Left lung (tissue), 4 donors: ENCODE measurements at regions not wholly inside any gene's neighbourhood (a gene's known extent, or its start where the extent isn't known, plus 50 kb on each side); places are given as distances from the start of the nearest gene placed in this dataset.

ENCODE experiments used
- ATAC-seq: fragments of 200-7000 bp; cut with Tn5 transposase; one replicate; pipeline ENCODE4 v1.9.1; 2020; ENCODE audit warnings: moderate library complexity
- DNase-seq, 4 donors: peaks; one replicate each; pipeline ENCODE4 v3.0.0-alpha.2; 2013 to 2020
- H3K27ac ChIP-seq, 2 donors: fragments of 200-600 bp; sonication (generic) in 1 of 2; one replicate each; pipeline versions ENCODE4 v1.5.0 to v1.8.0; 2020 to 2021
- H3K27me3 ChIP-seq, 2 donors: fragments of 200-600 bp; sonication (generic) in 1 of 2; one replicate each; pipeline versions ENCODE4 v1.5.0 to v1.8.0; 2020 to 2021
- H3K36me3 ChIP-seq, 2 donors: fragments of 200-600 bp; sonication (generic) in 1 of 2; one replicate each; pipeline versions ENCODE4 v1.5.0 to v1.8.0; 2020 to 2021
- H3K4me1 ChIP-seq, 2 donors: fragments of 200-600 bp; one replicate each; pipeline ENCODE4 v1.8.0; 2021
- H3K4me3 ChIP-seq, 2 donors: fragments of 200-600 bp; sonication (generic) in 1 of 2; one replicate each; pipeline versions ENCODE4 v1.5.0 to v1.8.0; 2020 to 2021; ENCODE audit warnings: mild to moderate bottlenecking in 1 of 2
- H3K9me3 ChIP-seq, 2 donors: fragments of 200-600 bp; sonication (generic) in 1 of 2; one replicate each; pipeline versions ENCODE4 v1.5.0 to v1.8.0; 2020 to 2021
- CTCF ChIP-seq, 2 donors: fragments of 200-600 bp; sonication (generic) in 1 of 2; IDR thresholded peaks; one replicate each; pipeline versions ENCODE4 v1.5.0 to v1.8.0; 2021; ENCODE audit warnings: antibody characterized with exemption in 2 of 2
- intact Hi-C, 2 donors: fragments of 100-400 bp; cut with DNase I; formaldehyde crosslinking; loops; one replicate each; pipeline versions ENCODE4 v1.11.2 to v1.14.2; 2022
- donor health status: DM: no; HTN: yes; CAD: no.
- donor health status: DM: no; HTN: no; CAD: no.

- no peaks in the 10 kb centered on the region for H3K36me3 ChIP-seq
- no peak overlapping the region for H3K4me3 ChIP-seq
- no peak for DNase-seq
- no peaks in the 10 kb centered on the region for H3K27me3 ChIP-seq
- no peaks in the 10 kb centered on the region for H3K4me1 ChIP-seq
- no peaks in the 10 kb centered on the region for H3K9me3 ChIP-seq
- no peak for TF ChIP-seq CTCF (IDR thresholded peaks at IDR 0.05)
- H3K27ac ChIP-seq = no peak overlapping the region
- ATAC-seq = no peak
- intact Hi-C loops = no loop called here
These were observed 557.2 kb downstream of the CPS1 start for GRCh38 chr2:211113334-211114175.

GRCh38 chr2:211114826-211115455 lies 558.5 kb downstream of the CPS1 start:
- ATAC-seq (no peak), DNase-seq (no peak)
- H3K9me3 ChIP-seq = no peaks in the 10 kb centered on the region
- intact Hi-C loops = no loop called here
- H3K27ac ChIP-seq = no peak overlapping the region
- TF ChIP-seq CTCF (IDR thresholded peaks at IDR 0.05) = no peak
- no peak overlapping the region for H3K4me3 ChIP-seq
- H3K27me3 ChIP-seq = no peaks in the 10 kb centered on the region
- no peaks in the 10 kb centered on the region for H3K4me1 ChIP-seq
- no peaks in the 10 kb centered on the region for H3K36me3 ChIP-seq

GRCh38 chr2:211117026-211117425 lies 560.6 kb downstream of the CPS1 start:
- no peak for TF ChIP-seq CTCF (IDR thresholded peaks at IDR 0.05)
- Histone ChIP-seq H3K27me3 (no peaks in the 10 kb centered on the region), H3K36me3 (no peaks in the 10 kb centered on the region), H3K4me3 (no peak overlapping the region), H3K9me3 (no peaks in the 10 kb centered on the region), H3K27ac (no peak overlapping the region), H3K4me1 (no peaks in the 10 kb centered on the region)
- no peak for DNase-seq
- ATAC-seq = no peak
- intact Hi-C loops = no loop called here

GRCh38 chr2:211126256-211126655 lies 569.9 kb downstream of the CPS1 start:
- intact Hi-C loops = no loop called here

More at GRCh38 chr2:211126256-211126655, 569.9 kb downstream of the CPS1 start:
- Histone ChIP-seq H3K4me1 (no peaks in the 10 kb centered on the region), H3K9me3 (no peaks in the 10 kb centered on the region), H3K27me3 (no peaks in the 10 kb centered on the region), H3K4me3 (no peak overlapping the region), H3K27ac (no peak overlapping the region), H3K36me3 (no peaks in the 10 kb centered on the region)
- TF ChIP-seq CTCF (IDR thresholded peaks at IDR 0.05) = no peak
- ATAC-seq (no peak), DNase-seq (no peak)
